Putamen (tissue), 1 donor: ENCODE measurements at regions not wholly inside any gene's neighbourhood (a gene's known extent, or its start where the extent isn't known, plus 50 kb on each side); places are given as distances from the start of the nearest gene placed in this dataset.

Experiments
- DNase-seq: peaks from one replicate; pipeline ENCODE4 v3.0.0-alpha.2; 2016; ENCODE audit warnings: low spot score

GRCh38 chr2:145339646-145340045, 819.7 kb upstream of the ZEB2 start:
- DNase-seq = no peak

GRCh38 chr2:145332210-145332898, 812.4 kb upstream of the ZEB2 start:
- DNase-seq = no peak

GRCh38 chr2:145329971-145330370, 810.1 kb upstream of the ZEB2 start:
- DNase-seq = no peak

GRCh38 chr2:145325485-145325884, 805.6 kb upstream of the ZEB2 start:
- DNase-seq = no peak

- DNase-seq = no peak
These were observed 804.8 kb upstream of the ZEB2 start for GRCh38 chr2:145324748-145325147.

- no peak for DNase-seq
These were observed 803.6 kb upstream of the ZEB2 start for GRCh38 chr2:145323512-145323911.

- no peak for DNase-seq
These were observed 801.4 kb upstream of the ZEB2 start for GRCh38 chr2:145321344-145321743.

- no peak for DNase-seq
These were observed 796.6 kb upstream of the ZEB2 start for GRCh38 chr2:145316496-145316895.

- no peak for DNase-seq
These were observed 795.1 kb upstream of the ZEB2 start for GRCh38 chr2:145315053-145315452.

GRCh38 chr2:145314119-145314633, 794.3 kb upstream of the ZEB2 start:
- DNase-seq = no peak

GRCh38 chr2:145305889-145306288, 786.0 kb upstream of the ZEB2 start:
- DNase-seq = no peak

- no peak for DNase-seq
These were observed 784.6 kb upstream of the ZEB2 start for GRCh38 chr2:145304501-145304900.

GRCh38 chr2:145303536-145303935, 783.6 kb upstream of the ZEB2 start:
- no peak for DNase-seq

GRCh38 chr2:145302886-145303285, 783.0 kb upstream of the ZEB2 start:
- no peak for DNase-seq

GRCh38 chr2:145302451-145302850, 782.5 kb upstream of the ZEB2 start:
- no peak for DNase-seq

GRCh38 chr2:145299368-145299767, 779.4 kb upstream of the ZEB2 start:
- no peak for DNase-seq

- DNase-seq = no peak
These were observed 772.2 kb upstream of the ZEB2 start for GRCh38 chr2:145292166-145292565.

- no peak for DNase-seq
These were observed 771.1 kb upstream of the ZEB2 start for GRCh38 chr2:145290986-145291385.

GRCh38 chr2:145289946-145290345, 770.0 kb upstream of the ZEB2 start:
- DNase-seq = no peak

- DNase-seq = no peak
These were observed 769.0 kb upstream of the ZEB2 start for GRCh38 chr2:145288650-145289496.

- no peak for DNase-seq
These were observed 767.8 kb upstream of the ZEB2 start for GRCh38 chr2:145287736-145288135.

- no peak for DNase-seq
These were observed 766.9 kb upstream of the ZEB2 start for GRCh38 chr2:145286716-145287275.

- no peak for DNase-seq
These were observed 764.6 kb upstream of the ZEB2 start for GRCh38 chr2:145284551-145284950.
